ENCODE measurements at regions not wholly inside any gene's neighbourhood (a gene's known extent, or its start where the extent isn't known, plus 50 kb on each side); places are given as distances from the start of the nearest gene placed in this dataset.

DNA sequence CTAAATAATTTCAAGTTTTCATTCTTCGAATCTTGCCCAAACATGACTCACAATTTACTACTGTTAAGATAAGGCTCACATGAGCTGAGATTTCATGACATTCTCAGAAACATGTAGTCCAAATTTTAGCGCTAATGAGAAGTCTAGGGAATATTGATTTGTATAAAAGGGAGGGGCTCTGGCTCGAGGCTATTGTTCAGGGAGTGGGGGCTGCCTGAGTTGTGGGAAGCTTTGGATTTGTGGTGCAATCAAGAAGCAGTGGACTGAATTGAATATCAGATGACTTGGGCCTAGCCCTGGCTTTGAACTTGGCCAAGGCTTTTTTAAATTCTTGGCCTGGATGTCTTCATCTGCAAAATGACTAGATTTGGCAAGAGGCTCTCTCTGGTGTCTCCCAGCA, 674.9 kb upstream of the FANCL start:
- no peak for TF ChIP-seq POLR2AphosphoS5 (IDR thresholded peaks at IDR 0.05)
- TF ChIP-seq, protein P1, sequence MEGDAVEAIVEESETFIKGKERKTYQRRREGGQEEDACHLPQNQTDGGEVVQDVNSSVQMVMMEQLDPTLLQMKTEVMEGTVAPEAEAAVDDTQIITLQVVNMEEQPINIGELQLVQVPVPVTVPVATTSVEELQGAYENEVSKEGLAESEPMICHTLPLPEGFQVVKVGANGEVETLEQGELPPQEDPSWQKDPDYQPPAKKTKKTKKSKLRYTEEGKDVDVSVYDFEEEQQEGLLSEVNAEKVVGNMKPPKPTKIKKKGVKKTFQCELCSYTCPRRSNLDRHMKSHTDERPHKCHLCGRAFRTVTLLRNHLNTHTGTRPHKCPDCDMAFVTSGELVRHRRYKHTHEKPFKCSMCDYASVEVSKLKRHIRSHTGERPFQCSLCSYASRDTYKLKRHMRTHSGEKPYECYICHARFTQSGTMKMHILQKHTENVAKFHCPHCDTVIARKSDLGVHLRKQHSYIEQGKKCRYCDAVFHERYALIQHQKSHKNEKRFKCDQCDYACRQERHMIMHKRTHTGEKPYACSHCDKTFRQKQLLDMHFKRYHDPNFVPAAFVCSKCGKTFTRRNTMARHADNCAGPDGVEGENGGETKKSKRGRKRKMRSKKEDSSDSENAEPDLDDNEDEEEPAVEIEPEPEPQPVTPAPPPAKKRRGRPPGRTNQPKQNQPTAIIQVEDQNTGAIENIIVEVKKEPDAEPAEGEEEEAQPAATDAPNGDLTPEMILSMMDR (IDR thresholded peaks at IDR 0.05) = no peak
- no peak for TF ChIP-seq EP300 (IDR thresholded peaks at IDR 0.05; ENCODE audit: low read depth)
- TF ChIP-seq POLR2A (IDR thresholded peaks at IDR 0.05) = no peak
- in situ Hi-C loops (cut with MboI; ENCODE audit: low pct_ligation_motif_present in 1 of 4, low pct_unique_long_range_greater_than_20kb in 1 of 4, low sequenced_read_pairs in 3 of 4) (no loop called here), intact Hi-C loops (cut with DNase I; ENCODE audit: low total_unique reads) (no loop called here)
- no peaks in the 10 kb centered on the region for H3K4me1 ChIP-seq
- no peaks in the 10 kb centered on the region for H3K36me3 ChIP-seq
- WGBS, 2 donors (ENCODE audit: low coverage in 1 of 2) = 67 to 80% methylated on average over 3 of the region's 3 CpGs
- no peak overlapping the region for H3K27ac ChIP-seq
- H3K27me3 ChIP-seq = no peaks in the 10 kb centered on the region
- H3K9me3 ChIP-seq = no peaks in the 10 kb centered on the region
- H3K4me3 ChIP-seq = no peak overlapping the region
- DNase-seq = no peak

DNA sequence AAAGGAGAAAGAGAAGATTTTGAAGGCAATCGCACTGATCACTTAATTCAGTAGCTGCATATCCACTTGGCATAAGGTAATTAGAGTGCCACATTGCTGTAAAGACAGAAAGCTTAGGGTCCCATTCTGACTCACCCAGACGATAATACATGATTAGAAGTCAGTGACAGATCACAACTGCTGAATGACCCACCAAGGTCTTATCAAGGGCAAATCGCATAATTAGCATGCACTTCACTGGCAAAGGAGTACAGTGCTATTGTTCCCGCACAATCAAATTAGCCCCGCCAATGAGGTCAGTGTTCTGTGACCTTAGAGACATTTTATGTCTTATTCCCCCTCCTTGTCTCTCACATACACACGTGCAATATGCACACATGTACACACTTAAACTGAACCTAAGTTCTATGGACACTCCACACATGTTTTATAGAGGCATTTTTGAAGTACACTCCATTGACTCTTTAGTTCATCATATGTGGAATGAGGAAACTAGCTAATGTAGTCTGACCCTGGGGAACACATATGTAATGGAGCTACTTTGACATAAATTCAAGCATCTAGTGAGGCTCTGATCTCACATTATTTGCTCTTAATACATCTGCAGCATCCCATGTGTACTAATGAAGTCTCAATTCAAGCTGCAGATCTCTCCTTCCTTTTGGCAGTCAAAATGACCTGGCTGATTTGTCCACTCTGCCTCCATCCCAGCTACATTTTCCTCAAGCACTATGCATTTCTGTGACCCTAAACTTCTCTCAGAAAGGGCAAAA, 673.8 kb upstream of the FANCL start:
- intact Hi-C loops (cut with DNase I; ENCODE audit: low total_unique reads) = no loop called here
- TF ChIP-seq, protein P1 (IDR thresholded peaks at IDR 0.05) = no peak
- TF ChIP-seq EP300 (IDR thresholded peaks at IDR 0.05; ENCODE audit: low read depth) = no peak
- no peak for TF ChIP-seq POLR2A (IDR thresholded peaks at IDR 0.05)
- TF ChIP-seq POLR2AphosphoS5 (IDR thresholded peaks at IDR 0.05) = no peak
- H3K27ac ChIP-seq = no peak overlapping the region

DNA sequence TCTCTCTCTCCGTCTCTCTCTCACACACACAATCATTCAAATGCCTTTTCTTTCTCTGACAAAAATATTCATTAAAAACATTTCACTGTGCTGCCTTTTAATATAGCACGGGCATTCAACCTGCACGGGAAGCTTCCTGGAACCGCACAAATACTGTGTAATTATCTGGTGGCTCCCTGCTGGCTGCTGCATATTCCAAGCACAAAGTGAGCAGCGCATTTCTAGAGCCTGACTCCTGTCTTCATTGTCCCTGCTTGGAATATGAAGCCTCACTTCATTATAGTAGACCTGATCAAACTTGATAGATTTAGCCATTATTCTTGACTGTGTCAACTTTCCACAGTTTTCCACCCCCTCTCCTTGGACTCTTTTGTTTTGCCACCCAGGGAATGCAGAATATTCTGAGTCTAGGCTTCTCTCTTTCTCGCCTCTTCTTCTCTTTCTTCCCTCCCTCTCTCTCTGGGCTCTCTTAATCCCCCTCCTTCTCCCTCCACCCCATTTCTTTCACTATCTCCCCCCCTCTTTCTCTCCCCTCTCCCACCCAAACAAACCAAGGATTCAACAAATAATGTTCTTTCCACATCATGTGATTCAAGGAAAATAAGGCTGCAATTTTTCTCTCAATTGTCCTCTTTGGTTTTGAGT, 672.1 kb upstream of the FANCL start:
- no peaks in the 10 kb centered on the region for H3K27me3 ChIP-seq
- H3K36me3 ChIP-seq = no peaks in the 10 kb centered on the region
- WGBS, 2 donors (ENCODE audit: low coverage in 1 of 2) = 68 to 97% methylated on average over 5 to 6 of the region's 6 CpGs
- H3K9me3 ChIP-seq = no peaks in the 10 kb centered on the region
- DNase-seq = no peak
- H3K4me3 ChIP-seq = no peak overlapping the region
- TF ChIP-seq EP300 (IDR thresholded peaks at IDR 0.05; ENCODE audit: low read depth) (no peak), POLR2AphosphoS5 (IDR thresholded peaks at IDR 0.05) (no peak), POLR2A (IDR thresholded peaks at IDR 0.05) (no peak)
- TF ChIP-seq, protein P1 (IDR thresholded peaks at IDR 0.05) = no peak
- H3K27ac ChIP-seq = no peak overlapping the region
- in situ Hi-C loops (cut with MboI; ENCODE audit: low pct_ligation_motif_present in 1 of 4, low pct_unique_long_range_greater_than_20kb in 1 of 4, low sequenced_read_pairs in 3 of 4) = no loop called here
- intact Hi-C loops (cut with DNase I; ENCODE audit: low total_unique reads) = no loop called here
- H3K4me1 ChIP-seq = no peaks in the 10 kb centered on the region

More for the DNA sequence above, 673.8 kb upstream of the FANCL start:
- no peak for DNase-seq
- 80 to 88% methylated on average over 5 to 6 of the region's 6 CpGs for WGBS, 2 donors (ENCODE audit: low coverage in 1 of 2)
- H3K4me3 ChIP-seq = no peak overlapping the region
- in situ Hi-C loops (cut with MboI; ENCODE audit: low pct_ligation_motif_present in 1 of 4, low pct_unique_long_range_greater_than_20kb in 1 of 4, low sequenced_read_pairs in 3 of 4) = no loop called here
- no peaks in the 10 kb centered on the region for H3K27me3 ChIP-seq
- no peaks in the 10 kb centered on the region for H3K9me3 ChIP-seq
- H3K36me3 ChIP-seq = no peaks in the 10 kb centered on the region
- no peaks in the 10 kb centered on the region for H3K4me1 ChIP-seq

DNA sequence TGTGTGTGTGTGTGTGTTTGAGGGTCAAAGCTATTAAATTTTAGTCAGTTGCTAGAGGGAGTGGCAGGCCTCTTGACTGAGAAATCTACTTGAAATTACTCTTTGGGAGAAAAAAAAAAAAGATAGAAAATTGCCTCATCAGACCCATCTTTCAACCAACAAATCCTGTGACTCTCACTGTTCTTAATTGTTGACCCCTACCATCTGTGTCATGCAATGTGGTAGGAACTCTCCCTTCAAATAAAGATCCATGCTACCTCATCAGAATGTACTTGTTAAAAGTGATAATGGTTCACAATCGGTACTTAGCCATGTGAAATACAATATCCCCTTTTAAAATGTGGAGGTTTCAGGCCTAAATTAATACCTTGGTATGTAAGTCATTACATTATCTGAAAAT, 670.8 kb upstream of the FANCL start:
- Histone ChIP-seq H3K4me3 (no peak overlapping the region), H3K27me3 (no peaks in the 10 kb centered on the region), H3K27ac (no peak overlapping the region), H3K9me3 (no peaks in the 10 kb centered on the region), H3K36me3 (no peaks in the 10 kb centered on the region), H3K4me1 (no peaks in the 10 kb centered on the region)
- 82 to 89% methylated on average over 1 of the region's 1 CpG for WGBS, 2 donors (ENCODE audit: low coverage in 1 of 2)
- DNase-seq = no peak
- intact Hi-C loops (cut with DNase I; ENCODE audit: low total_unique reads) (no loop called here), in situ Hi-C loops (cut with MboI; ENCODE audit: low pct_ligation_motif_present in 1 of 4, low pct_unique_long_range_greater_than_20kb in 1 of 4, low sequenced_read_pairs in 3 of 4) (no loop called here)
- TF ChIP-seq EP300 (IDR thresholded peaks at IDR 0.05; ENCODE audit: low read depth) (no peak), POLR2A (IDR thresholded peaks at IDR 0.05) (no peak), POLR2AphosphoS5 (IDR thresholded peaks at IDR 0.05) (no peak)
- TF ChIP-seq, protein P1 (IDR thresholded peaks at IDR 0.05) = no peak

All from transverse colon (tissue), 4 donors.